Prostate gland (tissue), 2 donors: ENCODE measurements at regions not wholly inside any gene's neighbourhood (a gene's known extent, or its start where the extent isn't known, plus 50 kb on each side); places are given as distances from the start of the nearest gene placed in this dataset.

Source experiments
- DNase-seq: peaks from one replicate; pipeline ENCODE4 v3.0.0-alpha.2; 2019; ENCODE audit warnings: low spot score
- H3K27ac ChIP-seq, 2 donors: fragments of 200-600 bp; sonication (generic); 2 replicates each; pipeline ENCODE4 v1.5.1; 2017 to 2019
- H3K27me3 ChIP-seq: fragments of 200-600 bp; sonication (generic); replicated peaks from 2 replicates; pipeline ENCODE4 v1.5.1; 2019; ENCODE audit not compliant: insufficient read depth
- H3K36me3 ChIP-seq, 2 donors: fragments of 200-600 bp; sonication (generic); 1 replicate in 1 of 2; 2 replicates in 1 of 2; pipeline versions ENCODE4 v1.5.1 to v1.8.1; 2017 to 2019
- H3K4me1 ChIP-seq: fragments of 200-600 bp; sonication (generic); replicated peaks from 2 replicates; pipeline ENCODE4 v1.5.1; 2019
- H3K4me3 ChIP-seq, 2 donors: fragments of 200-600 bp; sonication (generic); 2 replicates each; pipeline ENCODE4 v1.5.1; 2017 to 2019
- H3K9me3 ChIP-seq: fragments of 200-600 bp; sonication (generic); 2 replicates; pipeline ENCODE4 v1.5.1; 2017
- POLR2A ChIP-seq: fragments of 450-650 bp; IDR thresholded peaks from one replicate; pipeline ENCODE4 v1.6.1; 2016; ENCODE audit warnings: antibody characterized with exemption, mild to moderate bottlenecking
- POLR2AphosphoS5 ChIP-seq: sonication (generic); formaldehyde crosslinking; IDR thresholded peaks from one replicate; pipeline ENCODE4 v1.6.1; 2017; ENCODE audit warnings: antibody characterized with exemption
- WGBS: methylation state at CpG from one replicate; pipeline ENCODE4 v1.1.5; 2018; 5-methylcytosine and 5-hydroxymethylcytosine counted together
- intact Hi-C: fragments of 100-400 bp; cut with DNase I; formaldehyde crosslinking; loops from one replicate; pipeline ENCODE4 v1.14.2; 2022
- TF ChIP-seq, protein P1 (sequence below), 4 experiments: fragments of 200-600 bp in 2 of 4; fragments of 450-650 bp in 2 of 4; sonication (generic) in 2 of 4; IDR thresholded peaks; 1 replicate in 3 of 4; 2 replicates in 1 of 4; pipeline ENCODE4 v1.5.1; 2016 to 2019; ENCODE audit warnings: antibody characterized with exemption in 4 of 4, mild to moderate bottlenecking in 2 of 4, moderate library complexity in 2 of 4

DNA sequence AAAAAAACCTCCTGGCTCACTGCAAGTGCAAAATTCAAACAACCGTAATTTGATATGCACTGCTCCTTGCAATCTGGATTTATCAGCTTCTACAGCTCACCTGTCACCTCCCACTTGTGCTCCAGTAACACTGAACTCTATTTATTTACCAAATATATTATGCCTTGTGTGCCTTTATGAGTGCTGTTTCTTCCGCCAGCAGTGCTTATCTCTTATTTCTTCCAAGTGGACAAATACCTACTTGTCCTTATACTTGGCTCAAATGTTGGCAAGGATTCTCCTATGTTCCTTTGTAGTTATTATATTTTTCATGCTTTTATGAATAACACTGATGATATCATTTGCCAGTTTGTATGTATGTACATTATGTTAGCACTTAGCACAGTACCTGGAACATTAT lies 145.7 kb upstream of the ARRDC3 start:
- Histone ChIP-seq H3K36me3 (no peaks in the 10 kb centered on the region), H3K4me3 (no peak overlapping the region), H3K27ac (no peak overlapping the region), H3K9me3 (no peaks in the 10 kb centered on the region), H3K4me1 (no peaks in the 10 kb centered on the region), H3K27me3 (no peaks in the 10 kb centered on the region)
- no peak for TF ChIP-seq POLR2AphosphoS5
- TF ChIP-seq POLR2A: no peak
- TF ChIP-seq, protein P1, sequence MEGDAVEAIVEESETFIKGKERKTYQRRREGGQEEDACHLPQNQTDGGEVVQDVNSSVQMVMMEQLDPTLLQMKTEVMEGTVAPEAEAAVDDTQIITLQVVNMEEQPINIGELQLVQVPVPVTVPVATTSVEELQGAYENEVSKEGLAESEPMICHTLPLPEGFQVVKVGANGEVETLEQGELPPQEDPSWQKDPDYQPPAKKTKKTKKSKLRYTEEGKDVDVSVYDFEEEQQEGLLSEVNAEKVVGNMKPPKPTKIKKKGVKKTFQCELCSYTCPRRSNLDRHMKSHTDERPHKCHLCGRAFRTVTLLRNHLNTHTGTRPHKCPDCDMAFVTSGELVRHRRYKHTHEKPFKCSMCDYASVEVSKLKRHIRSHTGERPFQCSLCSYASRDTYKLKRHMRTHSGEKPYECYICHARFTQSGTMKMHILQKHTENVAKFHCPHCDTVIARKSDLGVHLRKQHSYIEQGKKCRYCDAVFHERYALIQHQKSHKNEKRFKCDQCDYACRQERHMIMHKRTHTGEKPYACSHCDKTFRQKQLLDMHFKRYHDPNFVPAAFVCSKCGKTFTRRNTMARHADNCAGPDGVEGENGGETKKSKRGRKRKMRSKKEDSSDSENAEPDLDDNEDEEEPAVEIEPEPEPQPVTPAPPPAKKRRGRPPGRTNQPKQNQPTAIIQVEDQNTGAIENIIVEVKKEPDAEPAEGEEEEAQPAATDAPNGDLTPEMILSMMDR (IDR thresholded peaks at IDR 0.05): no peak
- no peak for DNase-seq
- intact Hi-C loops: no loop called here
- 56% methylated on average over 2 of the region's 2 CpGs for WGBS

DNA sequence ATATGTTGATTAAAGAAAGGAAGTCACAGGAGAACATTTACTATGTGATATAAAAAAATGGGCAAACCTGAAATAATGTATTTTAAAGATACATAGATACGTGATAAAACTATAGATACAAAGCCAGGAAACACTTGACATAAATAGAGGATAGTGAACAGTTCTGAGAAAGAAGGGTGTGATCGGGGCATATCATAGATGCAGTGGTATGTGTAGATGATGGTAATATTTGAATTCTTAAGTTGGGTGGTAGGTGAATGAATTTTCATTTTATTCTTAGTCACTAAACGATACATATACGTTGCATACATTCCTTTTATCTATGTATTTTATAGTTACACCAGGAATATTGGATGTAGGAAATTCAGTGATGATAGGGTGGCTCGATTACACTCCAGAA lies 138.7 kb upstream of the ARRDC3 start:
- Histone ChIP-seq H3K27ac (no peak overlapping the region), H3K36me3 (no peaks in the 10 kb centered on the region), H3K9me3 (no peaks in the 10 kb centered on the region), H3K4me3 (no peak overlapping the region), H3K4me1 (no peaks in the 10 kb centered on the region), H3K27me3 (no peaks in the 10 kb centered on the region)
- no peak for DNase-seq
- 53% methylated on average over 5 of the region's 5 CpGs for WGBS
- intact Hi-C loops: no loop called here
- no peak for TF ChIP-seq POLR2A
- no peak for TF ChIP-seq POLR2AphosphoS5
- TF ChIP-seq, protein P1 (IDR thresholded peaks at IDR 0.05): no peak

DNA sequence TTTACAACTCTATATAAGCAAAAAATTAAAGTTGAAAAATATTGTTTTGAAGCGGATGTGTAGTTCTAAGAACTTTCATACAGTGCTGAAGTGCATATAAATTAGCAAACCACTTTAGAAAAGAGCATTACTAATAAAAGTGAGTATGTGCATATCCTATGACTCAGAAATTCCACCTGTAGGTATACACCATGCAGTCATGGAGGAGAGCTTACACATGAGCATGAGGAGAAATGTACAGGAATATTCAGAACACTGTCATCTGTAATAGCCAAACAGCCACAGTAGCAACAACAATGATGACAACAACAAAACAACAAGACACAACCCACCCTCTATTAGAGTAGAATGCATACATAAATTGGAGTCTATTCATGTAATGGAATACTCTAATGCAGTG lies 138.2 kb upstream of the ARRDC3 start:
- no peak for TF ChIP-seq POLR2A
- no peak for TF ChIP-seq POLR2AphosphoS5
- TF ChIP-seq, protein P1 (IDR thresholded peaks at IDR 0.05): no peak
- H3K27me3 ChIP-seq: no peaks in the 10 kb centered on the region
- WGBS: 97% methylated on average over 1 of the region's 1 CpG
- no peak overlapping the region for H3K4me3 ChIP-seq
- H3K27ac ChIP-seq: no peak overlapping the region
- intact Hi-C loops: no loop called here
- H3K4me1 ChIP-seq: no peaks in the 10 kb centered on the region
- H3K9me3 ChIP-seq: no peaks in the 10 kb centered on the region
- H3K36me3 ChIP-seq: no peaks in the 10 kb centered on the region
- no peak for DNase-seq

DNA sequence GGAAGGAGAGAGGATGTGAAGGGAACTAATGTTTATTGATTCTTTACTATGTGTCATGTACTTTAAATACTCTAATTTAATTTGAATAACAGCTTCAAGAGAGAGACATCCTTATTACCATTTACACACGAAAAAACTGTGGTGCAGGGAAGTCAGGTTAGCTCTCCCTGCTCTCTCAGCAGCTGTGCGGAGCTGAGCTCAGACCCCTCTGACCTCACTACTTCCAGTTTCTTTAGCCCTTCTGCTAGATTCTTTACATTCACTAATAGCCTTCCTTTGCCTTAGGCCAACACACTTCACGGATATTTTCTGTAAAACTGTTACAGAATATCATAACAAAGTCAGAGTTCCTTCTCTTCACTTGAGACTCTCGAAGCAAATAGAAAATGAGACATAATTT lies 131.3 kb upstream of the ARRDC3 start:
- no peaks in the 10 kb centered on the region for H3K9me3 ChIP-seq
- intact Hi-C loops: no loop called here
- no peak for DNase-seq
- no peaks in the 10 kb centered on the region for H3K4me1 ChIP-seq
- 50% methylated on average over 4 of the region's 4 CpGs for WGBS
- TF ChIP-seq POLR2A (no peak), POLR2AphosphoS5 (no peak)
- TF ChIP-seq, protein P1 (IDR thresholded peaks at IDR 0.05): no peak
- H3K36me3 ChIP-seq: no peaks in the 10 kb centered on the region
- H3K27ac ChIP-seq: no peak overlapping the region
- H3K27me3 ChIP-seq: no peaks in the 10 kb centered on the region
- no peak overlapping the region for H3K4me3 ChIP-seq

DNA sequence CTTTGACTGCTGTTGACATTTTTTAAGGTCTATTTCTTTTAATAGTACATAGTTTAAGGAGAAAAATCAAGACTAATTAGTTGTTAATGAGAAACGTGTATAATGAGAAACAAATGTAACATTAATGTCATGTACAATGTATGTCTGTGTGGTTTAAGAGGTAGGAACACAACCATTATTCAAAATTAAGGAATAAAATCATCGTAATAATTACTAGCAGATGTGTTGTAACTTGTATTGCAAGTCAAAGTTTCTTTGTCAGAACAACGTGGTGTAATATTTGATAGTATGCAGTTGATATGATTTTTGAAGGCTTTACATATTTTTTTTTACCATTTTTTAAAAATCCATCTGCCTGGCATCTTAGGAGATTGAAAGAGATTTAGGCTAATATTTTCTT lies 120.2 kb upstream of the ARRDC3 start:
- Histone ChIP-seq H3K4me1 (no peaks in the 10 kb centered on the region), H3K4me3 (no peak overlapping the region), H3K9me3 (no peaks in the 10 kb centered on the region), H3K27me3 (no peaks in the 10 kb centered on the region), H3K36me3 (no peaks in the 10 kb centered on the region), H3K27ac (no peak overlapping the region)
- intact Hi-C loops: no loop called here
- no peak for DNase-seq
- WGBS: 44% methylated on average over 3 of the region's 3 CpGs
- TF ChIP-seq, protein P1 (IDR thresholded peaks at IDR 0.05): no peak
- TF ChIP-seq POLR2AphosphoS5 (no peak), POLR2A (no peak)
